GM12873 (cell line): ENCODE measurements at regions not wholly inside any gene's neighbourhood (a gene's known extent, or its start where the extent isn't known, plus 50 kb on each side); places are given as distances from the start of the nearest gene placed in this dataset.

Source experiments
- CTCF ChIP-seq: IDR thresholded peaks from 2 replicates; pipeline ENCODE4 v1.5.1; 2012; ENCODE audit warnings: low read depth, mild to moderate bottlenecking, moderate library complexity, low read length, control low read depth; ENCODE audit not compliant: insufficient read depth; ENCODE audit errors: missing control alignments

- no peak for TF ChIP-seq CTCF
Observed at GRCh38 chr1:238530209-238530851, 639.6 kb upstream of the ZP4 start.

- TF ChIP-seq CTCF, result no peak
Observed at GRCh38 chr1:238517711-238518110, 627.0 kb upstream of the ZP4 start.

GRCh38 chr1:238501290-238501689 is 610.6 kb upstream of the ZP4 start:
- TF ChIP-seq CTCF, result no peak

GRCh38 chr1:238499021-238499420 is 608.3 kb upstream of the ZP4 start:
- TF ChIP-seq CTCF, result no peak

- no peak for TF ChIP-seq CTCF
Observed at GRCh38 chr1:238492271-238492670, 601.5 kb upstream of the ZP4 start.

GRCh38 chr1:238491265-238491664 is 600.5 kb upstream of the ZP4 start:
- TF ChIP-seq CTCF, result no peak

GRCh38 chr1:238489006-238489405 is 598.3 kb upstream of the ZP4 start:
- no peak for TF ChIP-seq CTCF
